GM20000 (cell line): ENCODE measurements at regions not wholly inside any gene's neighbourhood (a gene's known extent, or its start where the extent isn't known, plus 50 kb on each side); places are given as distances from the start of the nearest gene placed in this dataset.

Experiments
- DNase-seq: peaks from one replicate; pipeline ENCODE4 v3.0.0; 2012; ENCODE audit warnings: low spot score
- TF ChIP-seq, protein P1 (sequence below): IDR thresholded peaks from 2 replicates; pipeline ENCODE4 v1.5.1; 2012; ENCODE audit warnings: mild to moderate bottlenecking, control low read depth; ENCODE audit errors: extremely low read depth, missing control alignments

DNA sequence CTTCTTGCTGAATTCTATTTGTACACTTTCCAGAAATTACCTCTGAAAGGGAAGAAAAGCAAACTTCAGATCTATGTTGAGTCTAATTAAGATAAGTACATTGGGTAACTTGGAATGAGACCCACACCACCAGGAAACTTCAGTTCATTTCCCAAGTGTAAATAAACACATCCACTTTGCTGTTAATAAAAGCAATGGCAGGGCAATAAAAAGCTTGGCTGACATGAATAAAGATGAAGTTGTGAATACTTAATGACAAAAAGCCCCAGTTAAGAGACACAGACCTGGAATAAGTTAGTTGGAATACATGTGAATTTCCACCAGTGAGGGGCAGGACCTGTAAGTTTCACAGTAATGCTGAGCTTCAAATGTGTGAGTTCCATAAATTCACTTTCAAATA lies 83.3 kb downstream of the MEX3B start:
- TF ChIP-seq, protein P1, sequence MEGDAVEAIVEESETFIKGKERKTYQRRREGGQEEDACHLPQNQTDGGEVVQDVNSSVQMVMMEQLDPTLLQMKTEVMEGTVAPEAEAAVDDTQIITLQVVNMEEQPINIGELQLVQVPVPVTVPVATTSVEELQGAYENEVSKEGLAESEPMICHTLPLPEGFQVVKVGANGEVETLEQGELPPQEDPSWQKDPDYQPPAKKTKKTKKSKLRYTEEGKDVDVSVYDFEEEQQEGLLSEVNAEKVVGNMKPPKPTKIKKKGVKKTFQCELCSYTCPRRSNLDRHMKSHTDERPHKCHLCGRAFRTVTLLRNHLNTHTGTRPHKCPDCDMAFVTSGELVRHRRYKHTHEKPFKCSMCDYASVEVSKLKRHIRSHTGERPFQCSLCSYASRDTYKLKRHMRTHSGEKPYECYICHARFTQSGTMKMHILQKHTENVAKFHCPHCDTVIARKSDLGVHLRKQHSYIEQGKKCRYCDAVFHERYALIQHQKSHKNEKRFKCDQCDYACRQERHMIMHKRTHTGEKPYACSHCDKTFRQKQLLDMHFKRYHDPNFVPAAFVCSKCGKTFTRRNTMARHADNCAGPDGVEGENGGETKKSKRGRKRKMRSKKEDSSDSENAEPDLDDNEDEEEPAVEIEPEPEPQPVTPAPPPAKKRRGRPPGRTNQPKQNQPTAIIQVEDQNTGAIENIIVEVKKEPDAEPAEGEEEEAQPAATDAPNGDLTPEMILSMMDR: no peak
- DNase-seq: no peak

DNA sequence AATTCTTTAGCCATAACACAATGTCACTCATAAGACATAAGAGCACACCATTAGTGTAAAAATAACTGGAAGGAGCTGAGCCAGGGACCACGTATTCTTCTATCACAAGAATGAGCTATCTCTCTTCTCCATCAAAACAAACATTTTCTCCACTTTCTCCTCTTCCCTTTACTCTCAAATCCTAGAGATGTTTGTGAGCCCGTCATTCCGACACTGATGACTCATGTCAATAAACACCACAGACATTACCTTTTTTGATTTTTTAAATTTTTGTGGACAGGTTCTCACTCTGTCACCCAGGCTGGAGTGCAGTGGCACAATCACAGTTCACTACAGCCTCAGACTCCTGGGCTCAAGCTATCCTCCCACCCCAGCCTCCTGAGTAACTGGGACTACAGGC lies 86.6 kb downstream of the MEX3B start:
- TF ChIP-seq, protein P1: no peak
- DNase-seq: no peak

DNA sequence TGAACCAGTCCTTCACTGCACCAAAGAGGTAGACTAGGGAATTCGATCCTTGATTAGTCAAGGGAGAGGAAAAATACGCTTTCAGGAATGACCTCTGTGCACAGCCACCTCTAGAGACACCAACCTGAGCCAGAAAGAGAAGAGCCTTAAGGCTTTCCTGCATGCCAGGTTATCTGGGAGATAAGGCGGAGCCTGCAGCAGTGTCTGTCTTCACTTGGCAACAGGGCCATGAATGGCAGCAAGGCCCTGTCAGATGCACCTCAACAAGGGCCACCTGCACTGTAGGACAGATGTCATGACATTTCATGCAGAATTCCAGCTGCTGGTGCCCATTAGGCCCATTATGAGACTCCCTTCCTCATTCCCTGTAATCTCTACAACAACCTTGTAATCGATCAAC lies 88.1 kb downstream of the MEX3B start:
- TF ChIP-seq, protein P1: no peak
- DNase-seq: no peak

DNA sequence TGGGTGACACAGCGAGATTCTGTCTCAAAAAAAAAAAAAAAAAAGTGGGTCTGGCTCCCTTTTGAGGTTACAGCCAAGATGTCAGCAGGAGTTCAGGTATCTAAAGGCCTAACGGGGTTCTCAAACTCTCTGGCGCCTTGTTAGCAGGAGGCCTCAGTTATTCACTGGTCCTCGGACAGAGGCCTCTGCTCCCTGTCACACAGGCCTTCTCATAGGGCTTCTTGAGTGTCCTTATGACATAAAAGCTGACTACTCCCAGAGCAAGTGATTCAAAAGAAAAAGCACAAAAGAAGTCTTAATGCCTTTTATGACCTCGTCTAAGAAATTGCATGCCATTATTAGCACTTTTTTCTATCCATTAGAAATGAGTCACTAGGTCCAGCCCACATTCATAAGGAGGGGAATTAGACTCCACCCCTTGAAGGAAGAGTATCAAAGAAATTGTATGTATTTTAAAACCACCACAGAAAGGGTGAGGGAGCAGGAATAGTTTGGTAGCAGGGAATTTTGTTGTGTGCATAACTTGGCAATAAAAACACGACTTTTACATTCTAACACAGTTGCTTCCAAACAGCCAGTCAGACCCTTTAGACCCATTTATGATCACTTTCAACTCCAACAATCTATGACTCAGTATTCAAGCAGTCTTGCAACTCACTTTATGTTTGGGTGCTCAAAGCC lies 90.3 kb downstream of the MEX3B start:
- TF ChIP-seq, protein P1: no peak
- no peak for DNase-seq

DNA sequence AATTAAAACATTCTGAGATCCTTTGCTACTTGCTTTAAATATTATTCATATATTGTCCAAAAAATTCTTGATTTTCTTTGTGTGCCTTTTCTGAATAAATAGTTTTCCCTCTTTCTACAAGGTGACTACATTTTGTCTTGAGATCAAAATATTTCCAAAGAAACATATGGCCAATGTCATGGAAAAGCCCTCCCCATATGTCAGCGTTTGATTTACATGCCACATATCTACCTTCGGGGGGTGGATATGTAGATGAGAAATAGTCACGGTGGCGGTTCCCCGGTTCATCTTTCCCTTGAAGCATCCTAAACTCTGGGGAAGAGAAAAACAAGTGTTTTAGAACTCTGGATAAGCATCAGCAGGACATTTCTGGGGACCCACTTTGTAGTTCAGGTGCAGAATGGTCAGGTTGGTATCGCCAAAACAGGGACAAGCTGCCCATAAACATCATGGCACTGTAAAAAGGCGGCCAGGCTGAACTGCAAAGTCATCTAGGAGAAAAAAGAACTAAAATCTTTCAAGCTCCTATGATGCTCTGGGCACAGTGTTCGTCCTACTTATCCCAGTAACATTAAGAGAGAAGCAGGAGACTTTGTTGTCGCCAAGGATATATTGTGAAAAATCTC lies 91.5 kb downstream of the MEX3B start:
- TF ChIP-seq, protein P1: no peak
- DNase-seq: no peak

DNA sequence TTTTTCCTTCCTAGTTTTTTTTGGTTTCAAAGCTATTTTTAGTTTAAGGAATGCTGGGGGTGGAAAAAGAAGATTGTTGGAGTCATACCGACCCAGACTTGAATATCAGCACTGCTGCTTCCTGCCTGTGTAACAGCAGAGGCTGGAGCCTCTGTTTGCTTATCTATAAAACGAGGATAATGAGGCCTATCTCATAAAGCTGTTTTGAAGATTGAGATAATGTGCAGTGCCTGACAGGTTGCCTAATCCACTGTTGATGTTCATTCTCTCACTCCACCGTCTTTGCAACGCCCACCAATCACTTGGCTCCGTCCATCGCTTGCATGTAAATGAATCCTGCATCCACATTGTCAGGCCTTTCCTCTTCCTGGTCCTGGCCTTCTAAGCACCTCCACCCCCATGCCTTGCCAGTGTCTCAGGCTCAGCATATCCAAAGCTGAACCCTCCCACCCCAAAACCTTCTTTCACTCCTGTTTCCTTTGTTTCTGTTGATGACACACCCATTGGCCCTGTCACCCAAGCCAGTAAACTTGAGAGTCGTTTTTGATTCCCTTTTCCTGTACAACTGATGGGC lies 94.9 kb downstream of the MEX3B start:
- TF ChIP-seq, protein P1: no peak
- DNase-seq: no peak

DNA sequence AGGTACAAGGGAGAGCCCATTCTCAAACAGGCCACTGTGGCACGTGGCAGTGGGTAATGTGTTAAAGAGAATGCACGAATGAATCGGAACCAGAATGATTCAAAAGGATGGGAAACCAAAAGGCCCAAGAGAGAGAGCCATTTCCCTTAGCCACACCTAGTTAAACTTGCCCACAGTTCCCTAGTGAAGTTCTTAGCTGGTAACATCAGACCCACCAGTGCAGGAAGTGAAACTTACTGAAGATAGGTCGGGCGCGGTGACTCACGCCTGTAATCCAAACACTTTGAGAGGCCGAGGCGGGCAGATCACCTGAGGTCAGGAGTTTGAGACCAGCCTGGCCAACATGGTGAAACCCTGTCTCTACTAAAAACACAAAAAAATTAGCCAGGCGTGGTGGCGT lies 97.1 kb downstream of the MEX3B start:
- no peak for DNase-seq

More for the DNA sequence above, 97.1 kb downstream of the MEX3B start:
- TF ChIP-seq, protein P1: no peak
